ENCODE measurements at regions not wholly inside any gene's neighbourhood (a gene's known extent, or its start where the extent isn't known, plus 50 kb on each side); places are given as distances from the start of the nearest gene placed in this dataset.
"Not testable (repeated sequence)": the region's sequence is repeated elsewhere in the genome, so short reads cannot be mapped to it uniquely, and the experiment has no call there.

DNA sequence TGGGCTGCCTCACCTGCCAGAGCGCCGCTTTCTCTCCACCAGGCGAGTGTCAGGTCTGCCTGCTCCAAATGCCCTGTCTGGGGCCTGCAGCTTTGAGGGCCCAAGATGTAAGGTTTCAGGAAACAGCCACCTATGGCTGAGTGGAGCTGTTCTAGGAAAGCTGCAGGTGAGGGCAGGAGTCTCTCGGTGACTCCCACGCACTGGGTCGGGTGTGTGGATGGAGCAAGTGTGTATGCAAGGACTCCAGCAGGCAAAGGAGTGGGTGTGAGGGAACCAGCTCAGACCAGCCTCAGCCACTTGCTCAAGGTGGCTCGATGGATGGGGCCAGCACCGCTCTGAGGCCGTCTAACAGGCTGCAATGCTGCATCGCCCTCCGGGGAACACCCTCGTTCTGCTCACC lies 123.7 kb downstream of the LIMS4 start:
- H3K9me3 ChIP-seq (replicated peaks); H3K4me1 ChIP-seq (replicated peaks); H3K27ac ChIP-seq; H3K36me3 ChIP-seq; H3K27me3 ChIP-seq (replicated peaks); H3K4me3 ChIP-seq; DNase-seq (ENCODE audit: low read depth in 1 of 2, low spot score in 2 of 2): not testable (repeated sequence)

DNA sequence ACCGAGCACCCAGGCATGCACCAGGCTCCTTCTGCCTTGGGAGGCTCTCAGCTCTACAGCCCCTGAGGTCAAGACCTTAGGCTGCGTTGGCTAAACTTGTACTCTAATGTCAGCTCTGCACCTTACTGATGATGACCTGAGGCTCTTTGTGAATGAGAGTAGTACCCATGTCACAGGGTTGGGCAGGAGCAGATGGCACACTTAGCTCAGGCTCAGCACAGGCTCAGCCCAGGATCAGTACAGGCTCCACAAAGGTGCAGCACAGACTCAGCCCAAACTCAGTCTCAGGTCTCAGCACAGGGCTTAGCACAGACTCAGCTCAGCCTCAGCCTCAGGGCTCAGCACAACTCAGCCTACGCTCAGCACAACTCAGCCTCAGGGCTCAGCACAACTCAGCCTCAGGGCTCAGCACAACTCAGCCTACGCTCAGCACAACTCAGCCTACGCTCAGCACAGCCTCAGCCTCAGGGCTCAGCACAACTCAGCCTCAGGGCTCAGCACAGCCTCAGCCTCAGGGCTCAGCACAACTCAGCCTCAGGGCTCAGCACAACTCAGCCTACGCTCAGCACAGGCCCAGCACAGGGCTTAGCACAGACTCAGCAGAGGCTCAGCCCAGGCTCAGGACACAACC lies 128.1 kb downstream of the LIMS4 start:
- DNase-seq (ENCODE audit: low read depth in 1 of 2, low spot score in 2 of 2), result peak in 1 of 2 experiments; percentile 19
- not testable (repeated sequence) for H3K9me3 ChIP-seq (replicated peaks); H3K36me3 ChIP-seq; H3K27ac ChIP-seq; H3K4me3 ChIP-seq; H3K4me1 ChIP-seq (replicated peaks); H3K27me3 ChIP-seq (replicated peaks)

DNA sequence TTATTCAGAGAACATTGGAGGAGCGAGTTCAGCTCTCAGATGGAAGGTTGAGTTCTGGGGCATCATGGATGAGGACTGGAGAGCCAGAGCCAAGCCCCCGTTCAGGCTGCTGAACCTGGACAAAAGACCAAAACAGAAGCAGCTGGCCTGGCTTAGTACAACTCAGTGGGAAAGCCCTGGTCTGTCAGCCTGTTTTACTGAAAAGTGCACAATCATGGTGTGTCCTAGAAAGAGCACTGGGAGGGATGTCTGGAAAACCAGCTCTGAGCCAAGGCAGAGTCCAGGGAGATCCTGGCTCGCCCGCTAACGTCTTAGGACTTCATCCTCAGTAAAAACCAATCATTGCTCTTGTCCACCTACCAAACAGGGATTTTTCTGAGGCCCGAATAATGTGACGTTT lies 129.7 kb upstream of the MTLN start:
- not testable (repeated sequence) for H3K27me3 ChIP-seq (replicated peaks); DNase-seq (ENCODE audit: low read depth in 1 of 2, low spot score in 2 of 2); H3K4me1 ChIP-seq (replicated peaks); H3K9me3 ChIP-seq (replicated peaks); H3K4me3 ChIP-seq; H3K36me3 ChIP-seq; H3K27ac ChIP-seq

DNA sequence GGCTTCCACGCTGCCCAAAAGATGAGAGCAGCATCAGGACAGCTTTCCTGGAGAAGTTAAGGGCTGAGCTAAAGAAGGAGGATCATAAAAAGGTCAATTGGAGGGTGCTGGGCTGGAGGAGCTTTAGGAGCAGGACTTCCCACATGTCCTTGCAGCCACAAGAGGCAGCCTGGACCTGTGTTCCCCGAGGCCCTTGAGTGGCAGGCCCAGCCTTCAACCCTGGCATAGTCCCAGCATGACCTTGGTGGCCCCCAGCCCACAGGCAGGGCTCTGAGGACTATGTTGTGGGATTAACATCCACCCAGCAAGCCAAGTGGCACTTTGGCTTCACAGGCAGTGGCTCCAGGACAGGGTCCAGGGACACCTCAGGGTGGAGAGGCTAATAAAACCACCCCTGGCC lies 126.8 kb upstream of the MTLN start:
- H3K36me3 ChIP-seq; DNase-seq (ENCODE audit: low read depth in 1 of 2, low spot score in 2 of 2): not testable (repeated sequence)

DNA sequence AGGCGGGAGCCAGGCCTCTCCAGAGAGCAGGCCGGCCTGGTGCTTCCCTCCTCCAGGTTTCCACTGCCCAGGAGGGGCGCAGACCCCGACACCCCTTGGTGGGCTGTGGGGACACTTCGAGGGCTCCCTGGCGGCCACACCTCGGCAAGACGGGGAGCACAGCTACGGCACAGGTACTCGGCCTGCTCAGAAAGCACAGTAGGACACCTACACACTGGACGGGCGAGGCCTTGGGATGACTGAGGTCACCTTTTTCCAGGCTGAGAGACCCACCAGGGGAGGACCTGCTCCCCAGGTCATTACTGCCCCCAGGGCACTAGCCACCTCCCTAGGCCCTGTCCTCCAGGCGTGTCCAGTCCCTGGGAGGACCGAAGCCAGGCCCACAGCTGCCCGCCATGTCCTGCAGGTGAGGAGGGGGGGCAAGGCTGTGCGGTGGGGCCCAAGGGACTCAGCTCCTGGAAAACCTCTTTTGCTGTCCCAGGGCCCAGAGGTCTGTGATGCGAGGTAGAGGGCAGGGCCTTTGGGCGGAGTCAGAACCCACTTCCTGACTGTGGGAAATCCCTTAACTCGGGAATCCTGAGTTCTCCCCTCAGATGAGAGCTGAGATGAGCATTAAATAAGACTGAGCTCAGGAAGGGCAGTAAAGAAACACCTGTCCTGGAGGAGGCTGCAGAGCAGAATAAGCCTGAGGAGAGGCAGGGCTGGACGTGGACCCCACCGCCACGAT lies 126.1 kb upstream of the MTLN start:
- not testable (repeated sequence) for H3K27ac ChIP-seq; H3K4me1 ChIP-seq (replicated peaks); H3K36me3 ChIP-seq; H3K9me3 ChIP-seq (replicated peaks); H3K4me3 ChIP-seq; H3K27me3 ChIP-seq (replicated peaks)
- peak in 1 of 2 experiments; percentile 9 for DNase-seq (ENCODE audit: low read depth in 1 of 2, low spot score in 2 of 2)

More for the DNA sequence above, 126.8 kb upstream of the MTLN start:
- not testable (repeated sequence) for H3K4me3 ChIP-seq; H3K4me1 ChIP-seq (replicated peaks); H3K27ac ChIP-seq; H3K9me3 ChIP-seq (replicated peaks); H3K27me3 ChIP-seq (replicated peaks)

DNA sequence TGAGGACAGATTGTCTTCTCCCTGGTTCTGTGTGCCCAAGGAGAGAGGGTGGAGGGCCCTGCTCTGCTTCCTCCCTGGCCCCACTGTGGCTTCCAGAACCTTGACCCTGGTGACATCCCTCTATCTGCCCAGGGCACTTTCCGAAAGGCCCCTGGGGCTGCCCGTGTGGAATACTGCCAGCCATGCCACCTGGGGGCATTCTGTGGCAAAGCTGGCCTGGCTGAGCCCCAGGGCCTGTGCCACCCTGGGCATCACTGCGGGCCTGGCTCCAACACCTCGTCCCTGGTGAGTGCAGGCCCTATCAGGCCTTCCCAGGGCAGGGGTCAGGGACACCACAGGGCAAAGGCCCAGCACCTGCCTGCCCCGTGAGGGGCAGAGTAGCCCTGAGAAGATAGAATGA lies 123.7 kb upstream of the MTLN start:
- not testable (repeated sequence) for H3K27me3 ChIP-seq (replicated peaks); H3K27ac ChIP-seq; H3K9me3 ChIP-seq (replicated peaks); H3K4me1 ChIP-seq (replicated peaks); H3K36me3 ChIP-seq; H3K4me3 ChIP-seq
- peak in 1 of 2 experiments; percentile 8 for DNase-seq (ENCODE audit: low read depth in 1 of 2, low spot score in 2 of 2)

GRCh38 chr2:110335415-110336049 lies 123.2 kb upstream of the MTLN start:
- not testable (repeated sequence) for H3K27me3 ChIP-seq (replicated peaks); H3K36me3 ChIP-seq; H3K4me1 ChIP-seq (replicated peaks)

DNA sequence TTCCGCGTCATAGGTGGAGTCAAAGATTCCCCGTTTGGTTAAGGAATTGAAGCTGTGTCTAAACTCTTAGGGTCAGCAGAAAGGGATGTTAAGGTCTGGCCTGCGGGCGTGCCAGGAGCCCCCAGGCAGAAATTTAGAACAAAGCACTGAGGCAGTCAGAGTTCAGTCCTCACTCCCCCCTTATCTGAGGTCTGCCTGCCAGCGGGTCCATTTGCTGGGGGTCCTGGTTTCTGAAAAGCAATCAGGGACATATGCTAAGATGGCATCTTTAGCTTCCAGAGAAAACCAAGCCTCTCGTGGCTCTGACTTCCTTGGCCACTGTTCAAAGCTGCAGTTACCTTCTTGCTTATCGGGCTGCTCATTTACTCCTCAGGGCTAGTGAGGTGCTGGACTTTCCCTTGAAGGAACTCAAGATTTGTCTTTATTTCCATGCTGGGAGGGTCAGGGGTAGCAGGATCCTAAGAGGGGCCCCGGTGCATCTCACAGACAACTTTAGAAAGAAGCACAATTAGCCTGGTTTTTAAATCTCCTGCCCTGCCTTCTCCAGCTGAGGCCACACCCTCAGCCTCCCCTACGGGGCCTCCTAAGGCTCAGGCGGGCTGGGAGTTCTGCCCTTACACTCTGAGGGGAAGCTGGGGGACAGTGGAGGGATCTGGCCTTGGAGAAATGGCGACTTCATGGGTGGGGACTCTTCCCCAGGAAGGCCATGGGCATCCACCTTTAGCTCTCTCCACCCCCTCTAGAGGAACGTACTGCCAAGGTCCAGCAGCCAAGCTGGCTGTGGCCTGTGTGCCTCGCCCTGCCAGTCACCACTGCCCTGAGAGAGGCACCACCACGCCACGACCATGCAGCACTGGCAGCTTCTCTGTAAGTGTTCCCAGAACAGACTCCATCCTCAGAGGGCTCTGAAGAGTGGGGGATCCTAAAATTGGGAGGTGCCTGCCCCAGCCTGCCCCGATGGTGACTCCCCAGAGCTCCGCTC lies 121.1 kb upstream of the MTLN start:
- not testable (repeated sequence) for H3K27me3 ChIP-seq (replicated peaks); H3K36me3 ChIP-seq; H3K4me1 ChIP-seq (replicated peaks); H3K9me3 ChIP-seq (replicated peaks); H3K27ac ChIP-seq; H3K4me3 ChIP-seq
- DNase-seq (ENCODE audit: low read depth in 1 of 2, low spot score in 2 of 2), result peak in 1 of 2 experiments; percentile 8

More at GRCh38 chr2:110335415-110336049, 123.2 kb upstream of the MTLN start:
- H3K9me3 ChIP-seq (replicated peaks); DNase-seq (ENCODE audit: low read depth in 1 of 2, low spot score in 2 of 2); H3K27ac ChIP-seq; H3K4me3 ChIP-seq: not testable (repeated sequence)

DNA sequence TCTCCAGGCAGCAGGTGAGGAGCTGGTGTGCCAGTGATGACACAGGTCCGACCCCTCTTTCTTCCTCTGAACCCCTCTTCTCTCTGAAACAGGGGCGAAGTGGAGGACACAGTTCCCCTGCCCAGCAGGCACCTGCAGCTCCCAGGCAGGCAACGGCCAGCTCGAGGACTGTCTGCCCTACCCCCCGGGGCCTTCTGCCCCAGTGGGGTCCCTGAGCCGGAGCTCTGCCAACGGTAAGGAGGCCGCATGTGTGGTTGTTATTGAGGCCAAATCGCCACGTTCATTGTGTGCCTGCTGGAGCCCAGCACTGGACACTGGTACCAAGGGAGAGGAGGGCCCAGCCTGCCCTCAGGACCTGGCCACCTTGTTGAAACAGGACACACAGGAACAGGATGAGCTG lies 119.3 kb upstream of the MTLN start:
- DNase-seq (ENCODE audit: low read depth in 1 of 2, low spot score in 2 of 2), result peak in 1 of 2 experiments; percentile 13
- not testable (repeated sequence) for H3K4me3 ChIP-seq; H3K27me3 ChIP-seq (replicated peaks)

DNA sequence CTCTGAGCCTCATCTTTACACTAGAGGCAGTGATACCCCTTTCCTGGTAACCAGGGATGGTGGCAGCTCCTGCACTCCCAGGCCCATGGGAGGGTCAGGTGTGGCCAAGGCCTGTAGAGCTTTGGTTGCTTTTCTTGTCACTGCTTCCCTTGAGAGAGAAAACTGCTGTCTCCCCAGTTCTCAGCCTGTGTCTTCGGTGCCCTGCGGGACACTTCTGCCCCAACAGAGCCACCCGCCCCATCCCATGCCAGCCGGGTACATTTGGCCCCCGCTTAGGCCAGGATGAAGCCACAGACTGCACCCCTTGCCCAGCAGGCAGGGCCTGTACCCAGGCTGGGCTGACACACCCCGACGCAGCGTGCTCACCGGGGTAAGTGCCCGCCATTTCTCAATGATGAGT lies 117.4 kb upstream of the MTLN start:
- not testable (repeated sequence) for H3K4me1 ChIP-seq (replicated peaks); H3K4me3 ChIP-seq; H3K27ac ChIP-seq; H3K36me3 ChIP-seq; H3K9me3 ChIP-seq (replicated peaks); H3K27me3 ChIP-seq (replicated peaks)
- peak in 1 of 2 experiments; percentile 13 for DNase-seq (ENCODE audit: low read depth in 1 of 2, low spot score in 2 of 2)

More for the DNA sequence above, 119.3 kb upstream of the MTLN start:
- H3K4me1 ChIP-seq (replicated peaks); H3K9me3 ChIP-seq (replicated peaks); H3K27ac ChIP-seq; H3K36me3 ChIP-seq: not testable (repeated sequence)

GRCh38 chr2:110329158-110329557 lies 116.8 kb upstream of the MTLN start:
- H3K27me3 ChIP-seq (replicated peaks); H3K4me3 ChIP-seq; H3K27ac ChIP-seq; H3K9me3 ChIP-seq (replicated peaks); H3K36me3 ChIP-seq; H3K4me1 ChIP-seq (replicated peaks): not testable (repeated sequence)
- peak in 1 of 2 experiments; percentile 14 for DNase-seq (ENCODE audit: low read depth in 1 of 2, low spot score in 2 of 2)

GRCh38 chr2:110328677-110329076 lies 116.3 kb upstream of the MTLN start:
- H3K27ac ChIP-seq; H3K4me1 ChIP-seq (replicated peaks); H3K27me3 ChIP-seq (replicated peaks); H3K9me3 ChIP-seq (replicated peaks); H3K36me3 ChIP-seq; H3K4me3 ChIP-seq: not testable (repeated sequence)
- DNase-seq (ENCODE audit: low read depth in 1 of 2, low spot score in 2 of 2), result peak in 1 of 2 experiments; percentile 35

DNA sequence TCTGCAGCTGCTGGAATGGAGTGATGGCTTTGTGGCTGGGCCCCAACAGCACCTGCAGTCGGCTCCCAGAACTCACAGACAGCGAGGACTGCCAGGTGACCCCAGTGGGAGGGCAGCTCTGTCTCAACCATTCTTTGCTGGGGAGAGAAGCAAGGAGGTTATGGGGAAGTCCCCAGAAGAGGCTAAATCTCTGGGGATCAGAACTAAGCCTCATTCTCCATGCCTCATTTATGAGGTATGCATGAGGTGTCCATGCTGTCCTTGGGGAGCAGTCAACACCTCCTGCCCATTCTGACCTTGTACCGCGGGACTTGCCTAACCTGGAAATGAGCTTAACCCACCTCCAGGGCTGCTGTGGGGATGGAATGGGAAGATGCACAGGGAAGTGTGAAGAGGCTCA lies 111.5 kb upstream of the MTLN start:
- H3K4me3 ChIP-seq; H3K36me3 ChIP-seq; DNase-seq (ENCODE audit: low read depth in 1 of 2, low spot score in 2 of 2); H3K27me3 ChIP-seq (replicated peaks); H3K4me1 ChIP-seq (replicated peaks); H3K9me3 ChIP-seq (replicated peaks); H3K27ac ChIP-seq: not testable (repeated sequence)

GRCh38 chr2:110322535-110322934 lies 110.2 kb upstream of the MTLN start:
- not testable (repeated sequence) for H3K36me3 ChIP-seq; H3K27me3 ChIP-seq (replicated peaks); DNase-seq (ENCODE audit: low read depth in 1 of 2, low spot score in 2 of 2); H3K4me1 ChIP-seq (replicated peaks); H3K9me3 ChIP-seq (replicated peaks); H3K27ac ChIP-seq; H3K4me3 ChIP-seq

All from SJSA1 (cell line).